ENCODE measurements at regions not wholly inside any gene's neighbourhood (a gene's known extent, or its start where the extent isn't known, plus 50 kb on each side); places are given as distances from the start of the nearest gene placed in this dataset.

- TF ChIP-seq CTCF (IDR thresholded peaks at IDR 0.05) (no peak), EZH2 (IDR thresholded peaks at IDR 0.05) (no peak)
These were observed 404.8 kb downstream of the TLR4 start for GRCh38 chr9:118108971-118109370.
